ENCODE measurements at regions not wholly inside any gene's neighbourhood (a gene's known extent, or its start where the extent isn't known, plus 50 kb on each side); places are given as distances from the start of the nearest gene placed in this dataset.

DNA sequence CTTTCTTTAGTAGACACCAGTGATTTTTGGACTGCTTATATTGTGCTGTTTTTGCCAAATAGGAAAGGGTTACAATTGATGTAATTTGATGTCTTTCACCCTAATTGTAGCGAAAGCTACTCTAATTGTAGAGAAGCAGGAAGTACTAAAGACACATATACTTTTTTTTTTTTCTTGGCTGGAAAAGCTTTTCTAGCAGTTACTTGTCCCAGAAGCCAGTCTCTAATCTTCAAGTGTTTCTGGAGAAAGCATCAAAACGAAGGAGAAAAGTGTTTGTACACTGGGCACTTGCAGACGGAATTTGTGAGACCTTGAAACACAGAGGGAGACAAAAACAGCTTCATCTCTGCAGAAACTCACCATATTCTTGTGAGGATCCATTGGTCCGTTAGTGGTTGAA, 616.5 kb upstream of the LCORL start:
- TF ChIP-seq, protein P1, sequence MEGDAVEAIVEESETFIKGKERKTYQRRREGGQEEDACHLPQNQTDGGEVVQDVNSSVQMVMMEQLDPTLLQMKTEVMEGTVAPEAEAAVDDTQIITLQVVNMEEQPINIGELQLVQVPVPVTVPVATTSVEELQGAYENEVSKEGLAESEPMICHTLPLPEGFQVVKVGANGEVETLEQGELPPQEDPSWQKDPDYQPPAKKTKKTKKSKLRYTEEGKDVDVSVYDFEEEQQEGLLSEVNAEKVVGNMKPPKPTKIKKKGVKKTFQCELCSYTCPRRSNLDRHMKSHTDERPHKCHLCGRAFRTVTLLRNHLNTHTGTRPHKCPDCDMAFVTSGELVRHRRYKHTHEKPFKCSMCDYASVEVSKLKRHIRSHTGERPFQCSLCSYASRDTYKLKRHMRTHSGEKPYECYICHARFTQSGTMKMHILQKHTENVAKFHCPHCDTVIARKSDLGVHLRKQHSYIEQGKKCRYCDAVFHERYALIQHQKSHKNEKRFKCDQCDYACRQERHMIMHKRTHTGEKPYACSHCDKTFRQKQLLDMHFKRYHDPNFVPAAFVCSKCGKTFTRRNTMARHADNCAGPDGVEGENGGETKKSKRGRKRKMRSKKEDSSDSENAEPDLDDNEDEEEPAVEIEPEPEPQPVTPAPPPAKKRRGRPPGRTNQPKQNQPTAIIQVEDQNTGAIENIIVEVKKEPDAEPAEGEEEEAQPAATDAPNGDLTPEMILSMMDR (IDR thresholded peaks at IDR 0.05): no peak
- no peak for TF ChIP-seq EP300 (IDR thresholded peaks at IDR 0.05)
